CD4-positive, alpha-beta T cell (primary cell): ENCODE measurements at regions not wholly inside any gene's neighbourhood (a gene's known extent, or its start where the extent isn't known, plus 50 kb on each side); places are given as distances from the start of the nearest gene placed in this dataset.

Experiments
- ATAC-seq: fragments of 200-7000 bp; cut with Tn5 transposase; one replicate; pipeline ENCODE4 v1.10.0; 2022; ENCODE audit warnings: mild to moderate bottlenecking; ENCODE audit not compliant: poor library complexity
- CTCF ChIA-PET: fragments of 350-600 bp; sonication (Branson Sonifier 250); formaldehyde crosslinking; loops from one replicate; lab custom pipeline; 2021; ENCODE audit warnings: antibody characterized with exemption, inconsistent platforms; lab: Charles Lee
- POLR2A ChIA-PET: fragments of 350-600 bp; sonication (Branson Sonifier 250); formaldehyde crosslinking; loops from one replicate; lab custom pipeline; 2021; ENCODE audit warnings: antibody characterized with exemption, inconsistent platforms; lab: Charles Lee
- DNase-seq, 14 experiments: peaks; one replicate each; pipeline ENCODE4 v3.0.0-alpha.2; 2013 to 2020; ENCODE audit warnings: mixed read lengths in 2 of 14
- H3K27ac ChIP-seq, 2 donors: one replicate each; pipeline versions ENCODE4 v1.5.1 to v1.7.0; 2013; ENCODE audit warnings: low read length in 2 of 2, low read depth in 1 of 2, mild to moderate bottlenecking in 1 of 2
- H3K27me3 ChIP-seq, 2 experiments: 1 replicate in 1 of 2; 2 replicates in 1 of 2; pipeline versions ENCODE4 v1.6.1 to v1.7.0; 2013; ENCODE audit warnings: low read length in 2 of 2, control low read depth in 1 of 2, mild to moderate bottlenecking in 1 of 2, moderate library complexity in 1 of 2; ENCODE audit not compliant: insufficient read depth in 2 of 2, control insufficient read depth in 1 of 2
- H3K36me3 ChIP-seq: one replicate; pipeline ENCODE4 v1.6.1; 2013; ENCODE audit warnings: low read length, control low read depth; ENCODE audit not compliant: insufficient read depth
- H3K4me1 ChIP-seq: one replicate; pipeline ENCODE4 v1.6.1; 2013; ENCODE audit warnings: low read length, control low read depth; ENCODE audit not compliant: insufficient read depth
- H3K4me3 ChIP-seq: one replicate; pipeline ENCODE4 v1.5.1; 2013; ENCODE audit warnings: mild to moderate bottlenecking, low read length, moderate library complexity
- H3K9me3 ChIP-seq, 2 experiments: 1 replicate in 1 of 2; 2 replicates in 1 of 2; pipeline versions ENCODE4 v1.6.1 to v1.7.0; 2013; ENCODE audit warnings: low read length in 2 of 2, mild to moderate bottlenecking in 2 of 2, control low read depth in 1 of 2, moderate library complexity in 1 of 2; ENCODE audit not compliant: control insufficient read depth in 1 of 2, insufficient read depth in 1 of 2
- H3K27ac Mint-ChIP-seq: one replicate; pipeline ENCODE4 v1.8.0; 2020; ENCODE audit warnings: mixed read lengths
- H3K27me3 Mint-ChIP-seq: one replicate; pipeline ENCODE4 v1.8.0; 2021; ENCODE audit warnings: mixed read lengths
- H3K36me3 Mint-ChIP-seq: one replicate; pipeline ENCODE4 v1.8.0; 2021; ENCODE audit warnings: low read depth, mixed read lengths
- H3K4me1 Mint-ChIP-seq: one replicate; pipeline ENCODE4 v1.8.0; 2021; ENCODE audit warnings: low read depth, mixed read lengths
- H3K4me3 Mint-ChIP-seq: one replicate; pipeline ENCODE4 v1.8.0; 2020; ENCODE audit warnings: mild to moderate bottlenecking, mixed read lengths
- H3K9me3 Mint-ChIP-seq: one replicate; pipeline ENCODE4 v1.8.0; 2020; ENCODE audit warnings: mixed read lengths
- intact Hi-C, 2 experiments: fragments of 100-400 bp; cut with DNase I in 1 of 2; cut with micrococcal nuclease in 1 of 2; formaldehyde crosslinking; loops; one replicate each; pipeline versions ENCODE4 v1.15.1 to v1.9.0; 2023 to 2025; cut with DNase I, micrococcal nuclease
- TF ChIP-seq, protein P1 (sequence below): fragments of 200-600 bp; IDR thresholded peaks from one replicate; pipeline ENCODE4 v1.8.0; 2022; ENCODE audit warnings: antibody characterized with exemption, mild to moderate bottlenecking

DNA sequence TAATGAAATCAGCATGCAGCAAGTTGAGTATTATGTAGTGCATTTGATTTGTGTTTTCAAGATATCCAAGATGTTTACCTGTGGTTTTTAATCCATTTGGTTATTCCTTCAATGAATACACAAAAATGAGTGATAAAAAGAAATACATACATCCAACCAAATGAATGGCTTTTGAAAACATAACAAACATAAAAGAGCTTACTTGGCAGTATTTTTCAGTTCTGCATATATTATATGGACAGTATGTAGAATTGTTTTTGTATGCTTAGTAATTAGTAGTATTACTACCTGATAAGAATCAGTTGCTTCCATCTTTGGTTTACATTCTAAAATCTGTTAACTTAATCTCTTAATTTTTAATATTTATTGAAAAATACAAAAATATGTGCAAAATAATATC lies 908.9 kb upstream of the AGA start:
- Histone ChIP-seq H3K36me3 (no peaks in the 10 kb centered on the region), H3K4me3 (no peak overlapping the region), H3K27ac (no peak overlapping the region), H3K4me1 (no peaks in the 10 kb centered on the region), H3K27me3 (no peaks in the 10 kb centered on the region), H3K9me3 (no peaks in the 10 kb centered on the region)
- TF ChIP-seq, protein P1, sequence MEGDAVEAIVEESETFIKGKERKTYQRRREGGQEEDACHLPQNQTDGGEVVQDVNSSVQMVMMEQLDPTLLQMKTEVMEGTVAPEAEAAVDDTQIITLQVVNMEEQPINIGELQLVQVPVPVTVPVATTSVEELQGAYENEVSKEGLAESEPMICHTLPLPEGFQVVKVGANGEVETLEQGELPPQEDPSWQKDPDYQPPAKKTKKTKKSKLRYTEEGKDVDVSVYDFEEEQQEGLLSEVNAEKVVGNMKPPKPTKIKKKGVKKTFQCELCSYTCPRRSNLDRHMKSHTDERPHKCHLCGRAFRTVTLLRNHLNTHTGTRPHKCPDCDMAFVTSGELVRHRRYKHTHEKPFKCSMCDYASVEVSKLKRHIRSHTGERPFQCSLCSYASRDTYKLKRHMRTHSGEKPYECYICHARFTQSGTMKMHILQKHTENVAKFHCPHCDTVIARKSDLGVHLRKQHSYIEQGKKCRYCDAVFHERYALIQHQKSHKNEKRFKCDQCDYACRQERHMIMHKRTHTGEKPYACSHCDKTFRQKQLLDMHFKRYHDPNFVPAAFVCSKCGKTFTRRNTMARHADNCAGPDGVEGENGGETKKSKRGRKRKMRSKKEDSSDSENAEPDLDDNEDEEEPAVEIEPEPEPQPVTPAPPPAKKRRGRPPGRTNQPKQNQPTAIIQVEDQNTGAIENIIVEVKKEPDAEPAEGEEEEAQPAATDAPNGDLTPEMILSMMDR: no peak
- Mint-ChIP-seq H3K4me3 (no peak overlapping the region), H3K36me3 (no peaks in the 10 kb centered on the region), H3K4me1 (no peaks in the 10 kb centered on the region), H3K27me3 (no peaks in the 10 kb centered on the region), H3K27ac (no peak overlapping the region), H3K9me3 (peaks cover 2% of the 10 kb centered on the region)
- intact Hi-C loops: no loop called here
- ChIA-PET POLR2A (no interaction called here), CTCF (no interaction called here)
- DNase-seq (no peak), ATAC-seq (no peak)

DNA sequence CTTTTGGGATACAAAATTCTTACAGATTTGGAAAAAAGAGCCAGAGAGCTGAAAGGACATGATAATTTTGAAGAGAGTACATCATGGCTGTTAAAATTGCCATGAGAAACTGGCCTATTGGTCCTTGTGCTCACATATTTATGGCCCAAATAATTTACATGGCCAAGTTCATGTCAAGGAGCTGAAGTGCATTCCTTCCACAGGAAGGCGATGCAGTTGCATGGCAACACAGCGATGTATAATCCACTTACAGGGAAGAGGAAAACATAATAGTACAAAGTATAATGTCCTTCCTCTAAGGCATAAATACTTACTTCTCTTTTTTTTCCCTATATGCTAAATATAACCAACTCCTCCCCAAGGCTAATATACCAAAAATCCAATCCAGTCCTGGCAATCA lies 914.5 kb upstream of the AGA start:
- ChIA-PET POLR2A (no interaction called here), CTCF (no interaction called here)
- TF ChIP-seq, protein P1: no peak
- Mint-ChIP-seq H3K9me3 (peaks cover 5% of the 10 kb centered on the region), H3K27ac (no peak overlapping the region), H3K36me3 (no peaks in the 10 kb centered on the region), H3K4me1 (no peaks in the 10 kb centered on the region), H3K4me3 (no peak overlapping the region), H3K27me3 (no peaks in the 10 kb centered on the region)
- peaks cover 4 to 8% of the 10 kb centered on the region in 2 experiments for H3K9me3 ChIP-seq
- H3K4me1 ChIP-seq: no peaks in the 10 kb centered on the region
- no peak for ATAC-seq
- no peak for DNase-seq
- no peaks in the 10 kb centered on the region for H3K36me3 ChIP-seq
- H3K27me3 ChIP-seq: no peaks in the 10 kb centered on the region
- H3K4me3 ChIP-seq: no peak overlapping the region
- H3K27ac ChIP-seq: no peak overlapping the region
- intact Hi-C loops: no loop called here

DNA sequence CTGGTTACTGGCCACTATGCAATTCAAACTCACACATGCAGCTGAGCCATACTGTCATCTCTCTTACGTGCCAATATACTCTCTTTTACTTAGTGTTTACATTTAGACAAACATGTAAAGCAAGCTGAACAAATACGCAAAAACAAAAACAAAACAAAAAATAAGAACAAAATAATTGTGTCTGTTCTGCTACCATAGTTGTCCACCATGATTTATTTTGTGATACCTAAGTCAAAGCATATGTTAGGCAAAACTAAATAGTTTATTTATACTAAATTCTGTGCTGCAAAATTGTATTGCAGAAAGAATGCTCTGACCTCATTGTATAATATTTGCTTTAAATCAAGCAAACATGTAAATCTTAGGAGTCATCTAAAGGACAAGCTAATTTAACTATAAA lies 943.2 kb upstream of the AGA start:
- POLR2A ChIA-PET: no interaction called here
- Histone ChIP-seq H3K4me1 (no peaks in the 10 kb centered on the region), H3K4me3 (no peak overlapping the region), H3K27ac (no peak overlapping the region), H3K27me3 (no peaks in the 10 kb centered on the region), H3K36me3 (no peaks in the 10 kb centered on the region), H3K9me3 (no peaks in the 10 kb centered on the region)
- CTCF ChIA-PET: no interaction called here
- TF ChIP-seq, protein P1: no peak
- ATAC-seq (no peak), DNase-seq (no peak)
- no peaks in the 10 kb centered on the region for H3K4me1 Mint-ChIP-seq
- intact Hi-C loops: no loop called here
- no peaks in the 10 kb centered on the region for H3K27me3 Mint-ChIP-seq
- peaks cover 10% of the 10 kb centered on the region for H3K9me3 Mint-ChIP-seq
- H3K36me3 Mint-ChIP-seq: no peaks in the 10 kb centered on the region
- H3K4me3 Mint-ChIP-seq: no peak overlapping the region
- no peak overlapping the region for H3K27ac Mint-ChIP-seq
